ENCODE measurements at regions not wholly inside any gene's neighbourhood (a gene's known extent, or its start where the extent isn't known, plus 50 kb on each side); places are given as distances from the start of the nearest gene placed in this dataset.
"Not testable (repeated sequence)": the region's sequence is repeated elsewhere in the genome, so short reads cannot be mapped to it uniquely, and the experiment has no call there.

DNA sequence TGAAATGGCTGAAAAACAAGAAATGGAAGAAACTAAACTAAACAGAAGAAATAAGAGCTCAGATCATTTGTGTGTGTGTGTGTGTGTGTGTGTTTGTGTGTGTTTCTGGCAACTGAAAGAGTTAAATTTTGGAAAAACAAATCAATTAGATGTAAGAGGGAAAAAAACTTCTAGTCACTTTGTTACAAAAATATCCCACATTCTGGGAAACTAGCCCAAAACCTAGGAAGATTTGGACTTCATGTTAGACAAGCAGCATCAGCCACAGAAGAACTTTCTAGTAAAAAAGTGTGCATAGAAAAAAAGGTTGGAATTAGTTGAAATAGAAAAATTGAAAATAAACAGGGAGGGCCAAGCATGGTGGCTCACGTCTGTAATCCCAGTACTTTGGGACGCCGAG is 111.6 kb upstream of the PRKG2 start:
- peaks cover 0 to 5% of the 10 kb centered on the region in 2 donors for H3K4me1 ChIP-seq (ENCODE audit: control insufficient read depth in 1 of 2, low read depth in 2 of 2)
- no peak overlapping the region for H3K4me3 ChIP-seq
- TF ChIP-seq, protein P1, sequence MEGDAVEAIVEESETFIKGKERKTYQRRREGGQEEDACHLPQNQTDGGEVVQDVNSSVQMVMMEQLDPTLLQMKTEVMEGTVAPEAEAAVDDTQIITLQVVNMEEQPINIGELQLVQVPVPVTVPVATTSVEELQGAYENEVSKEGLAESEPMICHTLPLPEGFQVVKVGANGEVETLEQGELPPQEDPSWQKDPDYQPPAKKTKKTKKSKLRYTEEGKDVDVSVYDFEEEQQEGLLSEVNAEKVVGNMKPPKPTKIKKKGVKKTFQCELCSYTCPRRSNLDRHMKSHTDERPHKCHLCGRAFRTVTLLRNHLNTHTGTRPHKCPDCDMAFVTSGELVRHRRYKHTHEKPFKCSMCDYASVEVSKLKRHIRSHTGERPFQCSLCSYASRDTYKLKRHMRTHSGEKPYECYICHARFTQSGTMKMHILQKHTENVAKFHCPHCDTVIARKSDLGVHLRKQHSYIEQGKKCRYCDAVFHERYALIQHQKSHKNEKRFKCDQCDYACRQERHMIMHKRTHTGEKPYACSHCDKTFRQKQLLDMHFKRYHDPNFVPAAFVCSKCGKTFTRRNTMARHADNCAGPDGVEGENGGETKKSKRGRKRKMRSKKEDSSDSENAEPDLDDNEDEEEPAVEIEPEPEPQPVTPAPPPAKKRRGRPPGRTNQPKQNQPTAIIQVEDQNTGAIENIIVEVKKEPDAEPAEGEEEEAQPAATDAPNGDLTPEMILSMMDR (IDR thresholded peaks at IDR 0.05) = no peak
- H3K9me3 ChIP-seq = no peaks in the 10 kb centered on the region
- no peak for DNase-seq (ENCODE audit: low spot score)
- no peak for ATAC-seq (ENCODE audit: insufficient number of reproducible peaks, low FRiP score, low read depth)
- no peaks in the 10 kb centered on the region for H3K36me3 ChIP-seq
- no peak overlapping the region for H3K27ac ChIP-seq
- no peaks in the 10 kb centered on the region for H3K27me3 ChIP-seq (replicated peaks; ENCODE audit: insufficient read depth)

DNA sequence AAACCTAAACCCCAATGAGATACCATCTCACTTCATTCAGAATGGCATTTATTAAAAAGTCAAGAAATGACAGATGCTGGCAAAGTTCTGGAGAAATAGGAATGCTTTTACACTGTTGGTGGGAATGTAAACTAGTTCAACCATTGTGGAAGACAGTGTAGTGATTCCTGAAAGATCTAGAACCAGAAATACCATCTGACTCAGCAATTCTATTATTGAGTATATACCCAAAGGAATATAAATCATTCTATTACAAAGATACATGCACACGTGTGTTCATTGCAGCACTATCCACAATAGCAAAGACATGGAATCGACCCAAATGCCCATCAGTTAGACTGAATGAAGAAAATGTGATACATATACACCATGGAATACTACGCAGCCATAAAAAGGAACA is 109.6 kb upstream of the PRKG2 start:
- not testable (repeated sequence) for H3K27ac ChIP-seq; H3K4me1 ChIP-seq (ENCODE audit: control insufficient read depth in 1 of 2, low read depth in 2 of 2); ATAC-seq (ENCODE audit: insufficient number of reproducible peaks, low FRiP score, low read depth); H3K9me3 ChIP-seq; H3K4me3 ChIP-seq; H3K36me3 ChIP-seq; DNase-seq (ENCODE audit: low spot score); H3K27me3 ChIP-seq (replicated peaks; ENCODE audit: insufficient read depth)

DNA sequence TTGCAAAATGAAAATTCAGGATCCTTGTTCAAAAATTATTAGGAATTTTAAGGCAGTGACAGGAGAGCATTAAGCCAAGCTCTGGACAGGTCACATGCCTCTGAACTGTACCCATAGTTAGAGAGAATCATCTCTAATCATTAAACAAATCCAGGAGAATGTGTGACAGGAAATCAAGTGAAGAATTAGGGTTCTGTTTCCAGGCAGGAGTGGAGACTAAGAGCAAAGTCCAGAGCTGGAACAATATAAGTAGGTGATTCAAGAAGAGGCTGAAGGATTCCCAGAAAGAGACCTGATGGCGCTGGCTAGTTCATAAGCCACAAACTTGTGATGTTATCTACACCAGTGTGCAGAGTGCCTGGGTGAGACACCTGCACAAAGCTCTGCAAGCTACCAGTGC is 104.6 kb upstream of the PRKG2 start:
- Histone ChIP-seq H3K27ac (no peak overlapping the region), H3K9me3 (no peaks in the 10 kb centered on the region), H3K4me3 (no peak overlapping the region), H3K27me3 (replicated peaks; ENCODE audit: insufficient read depth) (no peaks in the 10 kb centered on the region), H3K36me3 (no peaks in the 10 kb centered on the region), H3K4me1 (ENCODE audit: control insufficient read depth in 1 of 2, low read depth in 2 of 2) (no peaks in the 10 kb centered on the region)
- DNase-seq (ENCODE audit: low spot score) (no peak), ATAC-seq (ENCODE audit: insufficient number of reproducible peaks, low FRiP score, low read depth) (no peak)
- TF ChIP-seq, protein P1 (IDR thresholded peaks at IDR 0.05) = no peak

DNA sequence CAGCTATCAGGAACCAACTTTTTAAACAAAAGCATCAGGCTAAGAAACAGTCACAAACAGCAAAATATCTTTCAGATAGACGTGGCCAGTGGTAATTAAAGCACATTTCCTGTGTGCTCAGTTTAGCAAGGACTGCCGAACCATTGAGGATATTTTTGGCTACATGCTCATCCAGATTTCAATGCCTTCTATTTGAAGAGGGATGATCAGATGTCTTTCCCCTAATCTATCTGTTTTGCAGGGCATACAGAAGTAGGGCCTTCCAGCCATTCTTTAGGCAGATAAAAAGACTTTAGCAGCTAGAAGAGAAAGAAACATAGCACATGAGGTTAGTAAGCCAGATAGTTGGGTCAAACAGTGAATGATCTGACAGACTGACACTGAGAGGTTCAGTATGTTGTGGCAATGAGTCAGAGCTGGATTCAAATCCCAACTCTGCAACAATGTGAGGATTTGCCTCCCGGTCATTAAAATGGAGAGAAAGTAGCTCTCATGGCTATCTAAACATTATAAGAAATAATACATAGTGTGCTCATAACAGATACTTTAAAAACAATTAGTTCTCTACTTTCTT is 100.0 kb upstream of the PRKG2 start:
- Histone ChIP-seq H3K9me3 (no peaks in the 10 kb centered on the region), H3K4me3 (no peak overlapping the region), H3K27me3 (replicated peaks; ENCODE audit: insufficient read depth) (no peaks in the 10 kb centered on the region), H3K36me3 (no peaks in the 10 kb centered on the region), H3K27ac (no peak overlapping the region), H3K4me1 (ENCODE audit: control insufficient read depth in 1 of 2, low read depth in 2 of 2) (no peaks in the 10 kb centered on the region)
- TF ChIP-seq, protein P1 (IDR thresholded peaks at IDR 0.05) = no peak
- DNase-seq (ENCODE audit: low spot score) (no peak), ATAC-seq (ENCODE audit: insufficient number of reproducible peaks, low FRiP score, low read depth) (no peak)

DNA sequence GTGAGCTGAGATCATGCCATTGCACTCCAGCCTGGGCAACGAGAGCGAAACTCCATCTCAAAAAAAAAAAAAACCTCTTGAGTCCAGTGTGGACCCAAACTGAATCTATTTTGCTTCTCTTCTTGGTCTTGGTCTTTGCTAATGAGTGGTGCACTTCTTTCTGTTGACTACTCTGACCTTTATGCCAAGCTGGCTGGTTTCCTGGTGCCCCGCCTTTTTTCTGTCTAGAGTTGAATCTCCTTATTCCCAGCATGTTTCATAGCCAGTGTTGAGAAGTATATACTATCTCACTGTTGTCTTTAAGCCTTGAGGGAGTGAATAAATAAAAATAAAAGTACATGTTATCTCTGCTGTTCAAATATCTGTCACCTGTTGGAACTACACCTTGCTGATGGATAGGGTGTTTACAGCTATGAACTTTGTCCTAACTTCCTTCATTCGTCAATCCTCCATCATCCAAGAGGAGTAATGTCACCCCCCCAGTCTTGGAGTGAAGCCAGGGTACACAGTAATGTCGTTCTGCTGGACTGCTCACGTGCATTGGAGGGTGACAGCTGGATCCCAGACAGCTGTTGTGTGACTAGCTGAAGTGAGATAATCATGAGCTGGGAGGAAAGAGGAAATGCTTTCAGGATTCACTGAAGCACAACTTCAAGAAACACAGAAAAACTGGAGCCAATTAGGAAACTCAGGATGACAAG is 99.3 kb upstream of the PRKG2 start:
- H3K27ac ChIP-seq = no peak overlapping the region
- no peak for ATAC-seq (ENCODE audit: insufficient number of reproducible peaks, low FRiP score, low read depth)
- H3K27me3 ChIP-seq (replicated peaks; ENCODE audit: insufficient read depth) = no peaks in the 10 kb centered on the region

More for the DNA sequence above, 99.3 kb upstream of the PRKG2 start:
- Histone ChIP-seq H3K4me1 (ENCODE audit: control insufficient read depth in 1 of 2, low read depth in 2 of 2) (no peaks in the 10 kb centered on the region), H3K4me3 (no peak overlapping the region), H3K36me3 (no peaks in the 10 kb centered on the region), H3K9me3 (no peaks in the 10 kb centered on the region)
- TF ChIP-seq, protein P1 (IDR thresholded peaks at IDR 0.05) = no peak
- DNase-seq (ENCODE audit: low spot score) = no peak

Data from thoracic aorta (tissue), 2 donors.